ENCODE measurements at regions not wholly inside any gene's neighbourhood (a gene's known extent, or its start where the extent isn't known, plus 50 kb on each side); places are given as distances from the start of the nearest gene placed in this dataset.

GRCh38 chr11:115656041-115656440 lies 151.8 kb upstream of the CADM1 start:
- TF ChIP-seq REST (IDR thresholded peaks at IDR 0.05; ENCODE audit: insufficient read depth in 1 of 2, low read depth in 2 of 2, low read length in 1 of 2) (no peak), CTCF (IDR thresholded peaks at IDR 0.05) (no peak), POLR2AphosphoS5 (IDR thresholded peaks at IDR 0.05; ENCODE audit: low read depth, low read length) (no peak), TCF7L2 (IDR thresholded peaks at IDR 0.05; ENCODE audit: low read depth, low read length) (no peak), SIN3A (IDR thresholded peaks at IDR 0.05; ENCODE audit: borderline replicate concordance, insufficient read depth, low read depth, low read length) (no peak)
